Tibial artery (tissue), 4 donors: ENCODE measurements at regions not wholly inside any gene's neighbourhood (a gene's known extent, or its start where the extent isn't known, plus 50 kb on each side); places are given as distances from the start of the nearest gene placed in this dataset.
"Not testable (repeated sequence)": the region's sequence is repeated elsewhere in the genome, so short reads cannot be mapped to it uniquely, and the experiment has no call there.

Experiments used
- DNase-seq, 2 donors: peaks; one replicate each; pipeline ENCODE4 v3.0.0-alpha.2; 2019
- H3K27ac ChIP-seq, 2 donors: fragments of 200-600 bp; sonication (generic) in 1 of 2; 1 replicate in 1 of 2; 2 replicates in 1 of 2; pipeline ENCODE4 v1.5.1; 2018 to 2019; ENCODE audit warnings: mild to moderate bottlenecking in 1 of 2
- H3K27me3 ChIP-seq, 2 donors: fragments of 200-600 bp; sonication (generic) in 1 of 2; one replicate each; pipeline versions ENCODE4 v1.5.1 to v1.6.0; 2016 to 2019
- H3K36me3 ChIP-seq, 3 donors: fragments of 200-600 bp; sonication (generic) in 2 of 3; one replicate each; pipeline ENCODE4 v1.5.1; 2016 to 2019; ENCODE audit warnings: mild to moderate bottlenecking in 2 of 3
- H3K4me1 ChIP-seq, 4 donors: fragments of 200-600 bp; sonication (generic) in 2 of 4; 1 replicate in 3 of 4; 2 replicates in 1 of 4; pipeline ENCODE4 v1.5.1; 2016 to 2019
- H3K4me3 ChIP-seq, 2 donors: fragments of 200-600 bp; sonication (generic) in 1 of 2; 1 replicate in 1 of 2; 2 replicates in 1 of 2; pipeline ENCODE4 v1.5.1; 2018 to 2019; ENCODE audit warnings: mild to moderate bottlenecking in 2 of 2
- H3K9me3 ChIP-seq, 3 donors: fragments of 200-600 bp; sonication (generic) in 1 of 3; one replicate each; pipeline ENCODE4 v1.5.1; 2016 to 2019
- CTCF ChIP-seq, 2 experiments: fragments of 200-600 bp in 1 of 2; fragments of 450-650 bp in 1 of 2; IDR thresholded peaks; one replicate each; pipeline ENCODE4 v1.5.1; 2017 to 2019; ENCODE audit warnings: antibody characterized with exemption in 2 of 2, mild to moderate bottlenecking in 1 of 2, moderate library complexity in 1 of 2
- intact Hi-C: fragments of 100-400 bp; cut with DNase I; formaldehyde crosslinking; loops from one replicate; pipeline ENCODE4 v1.15.0; 2023; ENCODE audit warnings: low total_unique reads

- Histone ChIP-seq H3K4me3 (no peak overlapping the region), H3K9me3 (no peaks in the 10 kb centered on the region), H3K4me1 (no peaks in the 10 kb centered on the region), H3K36me3 (no peaks in the 10 kb centered on the region), H3K27me3 (no peaks in the 10 kb centered on the region), H3K27ac (no peak overlapping the region)
- intact Hi-C loops = no loop called here
- DNase-seq = no peak
- no peak for TF ChIP-seq CTCF (IDR thresholded peaks at IDR 0.05)
These were observed 468.4 kb downstream of the SUCLG1 start for GRCh38 chr2:83990636-83991035.

- H3K4me3 ChIP-seq, H3K9me3 ChIP-seq, H3K36me3 ChIP-seq, H3K4me1 ChIP-seq, H3K27me3 ChIP-seq, DNase-seq, intact Hi-C loops, H3K27ac ChIP-seq: not testable (repeated sequence)
These were observed 482.5 kb downstream of the SUCLG1 start for GRCh38 chr2:83976628-83977027.

- intact Hi-C loops = no loop called here
- Histone ChIP-seq H3K4me3 (no peak overlapping the region), H3K4me1 (no peaks in the 10 kb centered on the region), H3K9me3 (peaks cover 0 to 6% (median 0%) of the 10 kb centered on the region in 3 donors), H3K27me3 (no peaks in the 10 kb centered on the region), H3K27ac (no peak overlapping the region), H3K36me3 (no peaks in the 10 kb centered on the region)
- TF ChIP-seq CTCF (IDR thresholded peaks at IDR 0.05) = no peak
- no peak for DNase-seq
These were observed 487.0 kb downstream of the SUCLG1 start for GRCh38 chr2:83972128-83972527.

- TF ChIP-seq CTCF (IDR thresholded peaks at IDR 0.05) = no peak
- intact Hi-C loops = no loop called here
These were observed 487.5 kb downstream of the SUCLG1 start for GRCh38 chr2:83971547-83971946.

GRCh38 chr2:83970217-83970929 lies 488.7 kb downstream of the SUCLG1 start:
- no peak for DNase-seq
- TF ChIP-seq CTCF (IDR thresholded peaks at IDR 0.05) = no peak
- no peak overlapping the region for H3K4me3 ChIP-seq

More at GRCh38 chr2:83971547-83971946, 487.5 kb downstream of the SUCLG1 start:
- Histone ChIP-seq H3K27me3 (no peaks in the 10 kb centered on the region), H3K36me3 (no peaks in the 10 kb centered on the region), H3K4me1 (no peaks in the 10 kb centered on the region), H3K9me3 (peaks cover 0 to 5% (median 0%) of the 10 kb centered on the region in 3 donors), H3K4me3 (no peak overlapping the region), H3K27ac (no peak overlapping the region)
- no peak for DNase-seq

GRCh38 chr2:83969085-83969484 lies 490.0 kb downstream of the SUCLG1 start:
- no peak for DNase-seq

More at GRCh38 chr2:83970217-83970929, 488.7 kb downstream of the SUCLG1 start:
- H3K27ac ChIP-seq = no peak overlapping the region
- H3K4me1 ChIP-seq = no peaks in the 10 kb centered on the region
- no peaks in the 10 kb centered on the region for H3K36me3 ChIP-seq
- H3K27me3 ChIP-seq = no peaks in the 10 kb centered on the region
- intact Hi-C loops = no loop called here
- H3K9me3 ChIP-seq = no peaks in the 10 kb centered on the region

More at GRCh38 chr2:83969085-83969484, 490.0 kb downstream of the SUCLG1 start:
- intact Hi-C loops = no loop called here
- H3K4me3 ChIP-seq = no peak overlapping the region
- no peaks in the 10 kb centered on the region for H3K9me3 ChIP-seq
- H3K27ac ChIP-seq = no peak overlapping the region
- no peaks in the 10 kb centered on the region for H3K4me1 ChIP-seq
- H3K27me3 ChIP-seq = no peaks in the 10 kb centered on the region
- TF ChIP-seq CTCF (IDR thresholded peaks at IDR 0.05) = no peak
- H3K36me3 ChIP-seq = no peaks in the 10 kb centered on the region
